COLO668 (cell line): ENCODE measurements at regions not wholly inside any gene's neighbourhood (a gene's known extent, or its start where the extent isn't known, plus 50 kb on each side); places are given as distances from the start of the nearest gene placed in this dataset.

Experiments
- DNase-seq: peaks from one replicate; lab custom pipeline; 2025; ENCODE audit not compliant: unreplicated experiment; lab: John Stamatoyannopoulos, UW

GRCh38 chr18:42261731-42262130 lies 306.7 kb downstream of the PIK3C3 start:
- DNase-seq = no peak

- DNase-seq = no peak
Observed at GRCh38 chr18:42264497-42264896, 309.5 kb downstream of the PIK3C3 start.

- DNase-seq = no peak
Observed at GRCh38 chr18:42268186-42268725, 313.2 kb downstream of the PIK3C3 start.

GRCh38 chr18:42268798-42269197 lies 313.8 kb downstream of the PIK3C3 start:
- DNase-seq = no peak

- DNase-seq = no peak
Observed at GRCh38 chr18:42271647-42272414, 316.8 kb downstream of the PIK3C3 start.

- DNase-seq = no peak
Observed at GRCh38 chr18:42274488-42275137, 319.6 kb downstream of the PIK3C3 start.

- DNase-seq = no peak
Observed at GRCh38 chr18:42275138-42275535, 320.1 kb downstream of the PIK3C3 start.

GRCh38 chr18:42275949-42276730 lies 321.1 kb downstream of the PIK3C3 start:
- no peak for DNase-seq

GRCh38 chr18:42281124-42281523 lies 326.1 kb downstream of the PIK3C3 start:
- no peak for DNase-seq

GRCh38 chr18:42281851-42282250 lies 326.8 kb downstream of the PIK3C3 start:
- DNase-seq = no peak

- no peak for DNase-seq
Observed at GRCh38 chr18:42287047-42287446, 332.0 kb downstream of the PIK3C3 start.

GRCh38 chr18:42288129-42288528 lies 333.1 kb downstream of the PIK3C3 start:
- DNase-seq = no peak

GRCh38 chr18:42289526-42289925 lies 334.5 kb downstream of the PIK3C3 start:
- no peak for DNase-seq

GRCh38 chr18:42290318-42291307 lies 335.6 kb downstream of the PIK3C3 start:
- DNase-seq = no peak

- DNase-seq = no peak
Observed at GRCh38 chr18:42292654-42293053, 337.6 kb downstream of the PIK3C3 start.

- no peak for DNase-seq
Observed at GRCh38 chr18:42296192-42296591, 341.2 kb downstream of the PIK3C3 start.

GRCh38 chr18:42296723-42297122 lies 341.7 kb downstream of the PIK3C3 start:
- DNase-seq = no peak

GRCh38 chr18:42298759-42299675 lies 344.0 kb downstream of the PIK3C3 start:
- peak; percentile 80 for DNase-seq

GRCh38 chr18:42305869-42306593 lies 351.0 kb downstream of the PIK3C3 start:
- no peak for DNase-seq
